Tongue (tissue), 1 donor: ENCODE measurements at regions not wholly inside any gene's neighbourhood (a gene's known extent, or its start where the extent isn't known, plus 50 kb on each side); places are given as distances from the start of the nearest gene placed in this dataset.

Experiments used
- DNase-seq: peaks from one replicate; pipeline ENCODE4 v3.0.0-alpha.2; 2015

- DNase-seq, result no peak
Measured at GRCh38 chr6:11358904-11359830, 126.7 kb upstream of the NEDD9 start.

DNA sequence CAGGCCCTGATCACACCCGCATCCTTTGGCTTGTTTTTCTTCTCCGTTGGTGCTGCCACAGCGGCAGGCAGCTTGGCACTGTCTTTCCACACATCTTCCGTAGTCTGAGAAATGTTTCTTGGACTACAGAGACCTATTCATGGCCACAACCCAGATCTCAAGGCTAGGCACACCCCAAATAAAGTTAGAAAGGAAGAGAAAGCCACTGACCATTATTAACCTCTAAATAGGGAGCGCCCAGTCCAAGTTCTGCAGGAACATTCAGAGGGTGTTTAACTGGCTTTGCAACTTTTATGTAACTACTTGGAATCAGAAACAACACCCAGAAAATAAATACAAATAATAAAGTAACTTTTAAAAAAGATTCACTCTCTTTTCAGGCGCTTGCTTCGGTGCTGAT, 124.8 kb upstream of the NEDD9 start:
- DNase-seq, result no peak

GRCh38 chr6:11356404-11357155, 124.1 kb upstream of the NEDD9 start:
- DNase-seq, result no peak

DNA sequence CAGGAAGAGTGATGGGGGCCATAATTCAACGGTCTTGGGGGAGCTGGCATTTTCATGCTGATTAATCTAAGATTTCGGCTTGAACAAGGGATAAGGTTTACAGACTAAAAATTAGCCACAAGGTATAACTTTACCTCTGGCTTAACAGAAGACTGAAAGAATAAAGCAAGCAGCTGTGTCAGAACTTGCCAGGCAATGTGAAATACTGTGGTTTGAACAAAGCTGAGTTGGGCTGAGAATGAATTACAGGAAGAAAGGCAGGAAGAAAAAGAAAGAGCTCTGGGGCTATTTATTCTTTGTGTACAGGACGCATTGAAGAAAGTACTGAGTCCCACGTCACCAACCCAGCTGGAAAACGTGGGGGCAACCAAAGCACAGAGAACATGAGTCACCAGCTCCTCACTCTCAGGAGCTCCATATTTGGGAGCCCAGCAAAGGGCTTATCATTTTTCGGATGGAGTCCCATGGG, 121.5 kb upstream of the NEDD9 start:
- DNase-seq, result peak; percentile 33

DNA sequence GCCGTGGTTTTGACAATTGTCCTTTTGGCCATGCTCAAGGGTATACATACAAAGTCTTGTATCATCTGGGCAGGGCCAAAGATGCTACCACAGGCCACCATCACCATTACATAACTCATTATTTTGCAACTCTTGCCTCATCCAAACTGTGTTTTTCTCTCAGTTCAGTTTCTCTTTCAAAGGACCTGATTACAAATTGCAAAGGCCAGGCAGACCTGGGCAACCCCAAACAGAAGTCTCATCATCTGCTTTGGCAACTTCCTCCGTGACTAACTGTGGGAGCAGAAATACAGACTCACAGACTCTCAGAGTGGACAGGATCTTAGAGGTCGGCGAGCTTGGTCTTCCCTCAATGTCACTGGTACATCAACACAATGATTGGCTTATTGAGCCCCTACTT, 117.8 kb upstream of the NEDD9 start:
- no peak for DNase-seq

DNA sequence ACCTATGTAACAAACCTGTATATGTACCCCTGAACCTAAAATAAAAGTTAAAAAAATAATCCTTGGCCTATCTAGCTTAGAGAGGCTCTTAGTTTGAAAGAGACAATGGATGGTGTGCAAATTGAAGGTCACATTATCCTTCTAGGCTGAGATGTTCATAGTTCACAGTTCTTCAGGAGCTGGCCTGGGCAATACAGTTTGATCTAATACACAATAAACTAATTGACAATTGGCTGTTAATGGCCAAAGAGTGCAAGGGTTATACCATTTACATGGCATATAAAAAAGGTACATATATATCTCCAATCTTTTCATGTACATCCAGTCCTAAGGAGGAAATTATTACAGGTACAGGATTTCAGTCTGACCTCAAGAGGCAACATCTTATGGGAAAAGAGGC, 117.4 kb upstream of the NEDD9 start:
- no peak for DNase-seq

DNA sequence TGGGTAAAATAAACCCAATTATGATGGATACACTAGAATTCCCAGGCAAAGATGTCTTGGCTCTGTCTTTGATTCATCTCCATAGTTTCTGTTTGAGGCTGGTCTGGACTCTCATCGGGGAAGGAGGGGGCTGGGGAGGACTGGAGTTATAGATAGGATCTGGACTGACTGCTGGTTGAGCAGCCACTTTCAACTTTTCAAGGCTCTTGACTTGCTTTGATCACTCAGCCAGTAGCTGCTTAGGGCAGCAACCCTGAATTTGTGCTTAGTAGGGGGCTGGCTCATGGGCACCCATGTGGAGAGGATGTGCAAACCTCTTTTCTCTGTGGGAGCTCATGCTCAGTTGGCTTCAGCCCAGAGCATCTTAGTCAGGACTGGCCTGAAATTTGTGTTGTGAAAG, 114.0 kb upstream of the NEDD9 start:
- no peak for DNase-seq

DNA sequence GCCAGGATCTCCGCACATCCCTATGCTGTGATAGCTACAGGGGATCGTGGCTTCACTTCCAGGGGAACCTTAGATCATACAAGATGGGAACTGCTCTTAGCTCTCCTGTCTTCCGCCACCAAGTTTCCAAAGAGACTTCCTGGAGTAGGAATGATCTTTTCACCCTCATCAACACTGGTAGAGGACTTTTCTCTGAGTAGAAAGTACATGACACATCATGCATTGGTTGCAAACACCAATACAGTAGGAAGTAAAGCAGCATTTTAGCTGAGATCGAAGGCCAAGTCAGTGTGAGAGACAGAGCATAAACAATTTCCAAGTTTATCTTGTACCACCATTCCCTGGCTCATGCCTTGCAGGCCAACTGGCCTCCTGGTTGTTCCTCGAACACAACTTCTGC, 113.1 kb upstream of the NEDD9 start:
- DNase-seq, result no peak

GRCh38 chr6:11343963-11344723, 111.7 kb upstream of the NEDD9 start:
- DNase-seq, result no peak

- no peak for DNase-seq
Measured at GRCh38 chr6:11341867-11342266, 109.4 kb upstream of the NEDD9 start.

DNA sequence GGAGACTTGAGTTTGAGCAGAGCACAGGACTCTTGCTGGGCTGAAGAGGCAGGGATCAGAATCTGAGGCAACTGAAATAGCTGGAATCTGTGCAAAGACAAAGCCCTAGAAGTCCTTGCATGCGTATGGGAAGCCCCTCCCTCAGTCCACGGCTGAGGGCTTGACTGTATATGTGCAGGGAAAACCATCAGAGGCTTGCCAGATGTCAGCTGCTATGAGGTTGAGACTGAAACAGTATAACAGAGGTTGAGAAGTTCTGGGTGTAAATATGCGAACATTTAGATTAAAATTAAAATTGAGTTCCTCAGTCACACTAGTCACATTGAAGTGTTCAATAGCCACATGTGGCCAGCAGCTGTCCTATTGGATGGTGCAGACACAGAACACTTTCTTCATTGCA, 108.8 kb upstream of the NEDD9 start:
- DNase-seq, result no peak

DNA sequence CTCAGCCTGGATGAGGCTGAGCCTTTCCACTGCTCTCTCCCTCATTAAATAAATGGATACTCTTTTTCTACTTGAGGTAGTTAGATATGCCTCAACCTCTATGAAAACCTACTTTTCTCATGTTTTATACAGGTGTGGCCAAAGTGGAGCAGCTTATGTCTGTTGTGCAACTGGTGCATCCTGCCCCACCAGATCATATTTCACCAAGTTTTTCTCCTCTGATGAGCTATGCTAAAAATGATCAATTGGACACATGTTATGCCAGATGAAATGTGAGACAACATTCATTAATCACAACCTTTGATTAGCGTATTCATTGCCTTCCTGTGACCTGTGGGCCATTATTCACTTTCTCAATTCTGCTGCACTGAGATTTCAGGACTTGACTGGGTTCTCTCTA, 106.9 kb upstream of the NEDD9 start:
- no peak for DNase-seq

DNA sequence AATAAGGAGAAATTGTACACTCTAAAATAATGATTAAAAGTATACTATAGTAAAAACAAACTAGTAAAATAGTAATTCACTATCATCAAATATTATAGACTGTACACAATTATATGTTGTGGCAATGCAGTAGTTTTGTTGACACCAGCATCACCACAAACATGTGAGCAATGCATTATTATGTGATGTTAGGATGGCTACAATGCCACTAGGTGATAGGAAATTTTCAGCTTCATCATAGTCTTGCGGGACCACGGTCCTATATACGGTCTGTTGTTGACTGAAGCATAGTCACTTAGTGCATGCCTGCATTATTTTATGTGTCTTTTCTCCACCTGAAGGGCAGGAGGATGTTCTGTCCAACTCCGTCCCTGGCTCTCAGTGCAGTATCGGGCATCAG, 104.8 kb upstream of the NEDD9 start:
- DNase-seq, result no peak

DNA sequence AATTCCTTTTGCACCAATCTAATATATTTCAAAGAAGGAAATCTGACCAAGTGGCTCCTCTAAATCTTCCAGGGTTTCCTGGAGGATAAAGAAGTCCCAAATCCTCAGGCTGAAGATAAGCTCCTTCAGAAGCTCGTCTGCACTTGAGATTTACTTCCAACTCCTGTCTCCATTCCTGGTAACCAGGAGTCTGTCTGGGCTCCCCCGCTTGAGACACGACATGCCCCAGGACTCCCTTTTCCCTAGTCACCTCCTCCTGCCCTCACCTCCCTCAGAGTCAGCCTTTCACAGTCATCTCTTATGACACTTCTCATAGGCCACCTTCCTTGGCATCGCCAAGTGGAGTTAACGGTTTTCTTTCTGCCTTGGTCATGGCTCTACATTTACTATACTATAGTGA, 103.4 kb upstream of the NEDD9 start:
- DNase-seq, result no peak

DNA sequence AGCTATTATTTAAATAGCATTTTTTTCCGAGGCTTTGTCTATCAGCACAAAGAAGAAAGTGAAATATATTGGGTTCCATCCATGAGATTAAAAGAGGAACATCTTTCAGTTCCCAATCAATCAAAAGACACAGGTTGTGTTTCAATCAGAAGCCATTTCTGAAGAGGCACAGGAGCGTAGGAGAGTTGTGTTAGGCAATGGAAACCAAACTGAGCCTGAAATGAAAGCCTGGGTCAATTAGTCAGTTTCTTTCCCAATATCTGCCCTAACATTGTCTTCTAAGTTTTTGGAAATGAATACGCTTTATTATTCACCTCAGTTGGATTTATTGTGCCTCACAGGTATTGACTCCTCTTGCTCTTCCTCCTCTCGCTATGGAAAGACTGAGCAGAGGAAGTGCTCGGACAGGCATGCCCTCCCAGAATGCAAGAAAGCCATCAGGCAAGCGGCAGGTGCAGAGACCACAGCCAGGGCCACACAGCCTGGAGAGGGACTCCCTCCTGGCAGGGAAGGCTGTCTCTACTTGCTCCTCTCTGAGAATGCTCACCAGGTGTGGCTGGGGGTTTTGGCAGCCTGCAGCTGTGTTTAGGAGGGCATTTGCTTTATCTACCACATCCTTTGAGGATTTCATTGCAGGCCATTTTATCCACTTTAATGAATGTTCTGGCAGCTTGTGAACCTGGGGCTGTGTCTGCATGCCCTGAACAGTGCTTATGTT, 100.8 kb upstream of the NEDD9 start:
- no peak for DNase-seq

GRCh38 chr6:11332463-11332862, 100.0 kb upstream of the NEDD9 start:
- no peak for DNase-seq

- no peak for DNase-seq
Measured at GRCh38 chr6:11331111-11331510, 98.6 kb upstream of the NEDD9 start.

DNA sequence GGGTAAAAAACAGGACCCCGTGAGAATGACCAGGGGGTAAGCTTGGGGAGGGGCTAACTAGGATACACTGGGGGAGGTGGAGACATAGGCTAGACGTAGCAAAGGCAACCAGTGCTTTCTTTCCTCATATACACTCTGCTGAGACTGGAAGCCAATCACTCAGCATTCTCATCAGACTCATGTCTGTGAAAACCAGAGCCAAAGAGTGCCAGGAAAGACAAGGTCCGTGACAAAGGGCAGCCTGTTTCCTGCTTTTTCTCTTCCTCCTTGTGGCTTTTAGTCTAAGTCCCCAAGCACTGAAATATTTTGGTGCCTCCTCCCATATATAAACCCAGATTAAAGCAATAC, 97.9 kb upstream of the NEDD9 start:
- DNase-seq, result no peak

DNA sequence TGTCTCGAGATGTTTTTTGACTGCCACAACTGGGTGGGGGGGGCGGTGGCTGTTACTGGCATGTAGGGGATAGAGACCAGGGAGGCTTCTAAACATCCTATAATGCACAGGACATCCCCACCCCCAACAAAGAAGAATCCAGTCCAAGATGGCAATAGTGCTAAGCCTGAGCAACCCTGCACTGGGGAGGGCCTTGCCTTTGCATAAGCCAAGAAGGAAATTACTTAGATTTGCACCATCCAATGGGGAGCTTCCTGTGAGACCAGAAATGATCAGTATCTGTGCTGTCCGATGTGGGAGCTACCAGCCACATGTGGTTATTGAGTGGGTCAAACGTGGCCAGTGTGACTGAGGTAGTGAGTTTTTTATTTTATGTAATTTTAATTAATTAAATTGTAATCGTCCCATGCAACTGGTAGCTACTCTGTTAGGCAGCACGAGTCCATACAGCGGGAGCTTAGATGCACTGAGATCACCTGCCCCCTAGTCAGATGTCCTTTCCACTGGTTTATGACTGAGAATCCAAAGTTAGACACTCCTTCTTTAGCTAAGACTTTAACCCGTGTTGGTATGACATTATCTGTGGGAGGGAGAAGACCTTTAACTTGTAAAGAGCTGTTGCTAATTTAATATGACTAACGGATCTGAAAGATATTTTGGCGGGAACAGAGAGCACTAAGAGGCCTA, 97.4 kb upstream of the NEDD9 start:
- DNase-seq, result no peak

GRCh38 chr6:11328613-11329247, 96.3 kb upstream of the NEDD9 start:
- DNase-seq, result no peak

DNA sequence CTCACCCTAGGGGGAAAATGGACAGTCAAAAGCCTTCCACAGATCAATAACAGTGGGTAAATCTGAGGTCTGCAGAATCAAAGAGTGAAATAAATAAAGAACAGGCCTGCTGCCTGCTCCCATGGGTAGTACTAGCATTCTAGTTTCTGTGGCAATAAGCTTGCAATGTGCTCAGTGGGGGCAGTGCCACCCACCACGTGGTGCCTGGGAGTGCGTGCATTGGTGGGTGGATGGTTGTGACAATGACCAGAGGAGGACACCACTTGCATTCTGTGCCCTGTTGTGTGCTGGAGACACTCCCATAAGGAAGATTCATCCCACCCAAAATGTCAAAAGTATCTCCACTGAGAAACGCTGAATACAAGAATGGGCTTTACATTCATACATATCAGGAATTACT, 95.5 kb upstream of the NEDD9 start:
- no peak for DNase-seq
